GM18861 (cell line): ENCODE measurements at regions not wholly inside any gene's neighbourhood (a gene's known extent, or its start where the extent isn't known, plus 50 kb on each side); places are given as distances from the start of the nearest gene placed in this dataset.

Experiments
- ATAC-seq: cut with Tn5 transposase; IDR thresholded peaks from one replicate; pipeline ENCODE4 v1.9.1; 2021; ENCODE audit not compliant: unreplicated experiment

DNA sequence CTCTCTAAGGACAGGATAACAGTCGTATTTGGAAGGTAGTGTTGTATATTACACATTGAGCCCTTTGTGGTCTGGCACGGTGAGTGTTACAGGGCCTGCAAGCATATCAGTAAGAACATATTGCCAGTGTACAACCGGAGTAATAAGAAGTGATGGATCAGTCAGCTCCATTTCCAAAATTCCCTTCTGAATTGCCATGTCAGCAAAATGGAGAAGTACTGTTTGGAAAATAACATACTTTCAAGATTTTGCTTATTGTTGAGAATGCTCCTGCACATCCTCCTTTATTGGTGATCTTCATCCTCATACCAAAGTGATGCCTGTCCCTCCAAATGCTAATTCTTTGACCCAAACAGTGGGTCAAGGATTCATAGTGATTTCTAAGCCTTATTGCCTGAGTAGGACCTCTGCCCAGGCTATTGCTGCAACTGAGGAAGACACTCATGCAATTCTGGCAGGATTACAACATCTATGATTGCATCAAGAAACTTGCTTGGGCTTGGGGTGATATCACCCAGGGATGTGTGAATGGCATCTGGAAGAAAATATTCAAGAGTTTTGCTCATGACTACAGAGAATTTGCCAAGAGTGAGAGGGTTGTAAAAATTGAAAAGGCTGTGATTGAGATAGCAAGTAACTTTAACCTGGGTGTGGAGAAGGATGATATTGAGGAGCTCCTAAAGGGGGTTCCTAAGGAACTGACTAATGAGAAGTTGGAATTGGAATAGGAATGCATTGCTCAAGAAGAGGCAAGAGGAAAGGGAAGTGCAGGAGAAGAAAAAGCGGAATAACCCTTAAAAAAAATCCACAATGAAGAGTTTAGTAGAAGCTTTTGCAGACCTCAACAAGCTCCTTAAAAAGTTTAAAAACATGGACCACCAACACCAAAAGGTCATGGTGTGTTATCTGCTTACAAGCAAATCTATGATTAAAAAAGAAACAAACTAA, 452.2 kb upstream of the SORCS1 start:
- ATAC-seq = no peak

DNA sequence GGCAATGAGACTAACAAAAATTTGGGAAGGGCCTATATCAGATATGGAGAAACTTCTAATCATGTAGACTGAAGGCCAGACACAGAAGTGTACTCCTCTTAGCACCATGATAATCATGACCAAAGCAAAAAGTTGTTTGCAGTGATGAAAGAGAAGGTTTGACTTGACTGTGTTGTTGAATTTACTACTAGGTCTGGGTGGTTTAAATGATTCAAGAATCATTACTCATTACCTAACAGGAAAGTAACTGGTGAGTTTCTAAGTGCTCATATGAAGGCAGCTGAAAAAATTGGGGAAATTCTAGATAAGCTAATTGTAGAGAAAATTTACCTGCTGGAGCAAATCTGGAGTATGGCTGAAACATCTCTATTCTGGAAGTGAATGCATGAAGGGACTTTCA, 451.5 kb upstream of the SORCS1 start:
- ATAC-seq = no peak

DNA sequence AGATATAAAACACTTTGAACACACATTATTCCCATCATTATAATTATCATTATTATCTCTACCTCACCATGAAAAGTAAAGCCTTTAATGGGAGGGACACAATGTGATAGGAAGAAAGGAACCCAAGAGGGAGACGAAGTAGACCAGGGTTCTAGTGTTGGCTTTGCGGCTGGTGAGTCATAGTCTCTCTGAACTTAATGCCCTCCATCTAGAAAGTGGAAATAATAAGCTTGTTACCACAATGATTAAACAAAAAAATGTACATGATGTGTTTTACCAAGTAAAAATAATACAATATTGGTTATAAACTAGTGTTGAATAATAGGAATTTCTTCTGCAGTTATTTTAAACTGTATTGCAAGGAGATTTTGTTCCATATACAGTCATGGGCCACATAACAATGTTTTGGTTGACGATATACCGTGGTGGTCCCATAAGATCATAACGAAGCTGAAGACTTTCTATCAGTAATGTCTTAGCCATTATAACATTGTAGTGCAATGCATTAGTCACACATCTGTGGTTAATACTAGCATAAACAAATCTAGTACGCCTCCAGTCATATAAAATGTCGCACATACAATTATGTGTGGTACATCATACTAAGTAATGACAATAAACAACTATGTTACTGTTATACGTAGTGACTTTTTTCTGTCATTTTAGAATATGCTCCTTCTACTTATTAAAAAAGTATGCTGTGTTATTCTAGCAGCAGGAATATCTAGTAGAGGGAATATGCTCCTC, 450.6 kb upstream of the SORCS1 start:
- ATAC-seq = no peak

DNA sequence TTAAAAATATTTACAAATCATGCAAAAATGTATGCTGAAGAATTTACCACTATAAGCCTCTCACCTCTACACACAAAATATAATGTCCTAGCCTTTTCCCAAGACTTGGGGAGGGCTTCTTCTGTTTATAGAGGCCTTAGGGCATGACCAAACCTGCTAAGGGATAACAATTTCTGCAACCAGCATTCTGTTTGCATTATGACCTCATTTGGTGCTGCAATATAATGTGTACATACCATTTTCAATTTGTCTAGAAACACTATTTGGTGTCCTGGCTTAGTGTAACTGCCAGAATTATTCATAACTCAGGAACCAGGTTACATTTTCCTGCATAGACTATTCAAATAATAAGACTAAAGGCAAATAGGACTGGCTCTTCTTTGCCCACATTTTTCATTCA, 446.6 kb upstream of the SORCS1 start:
- no peak for ATAC-seq

DNA sequence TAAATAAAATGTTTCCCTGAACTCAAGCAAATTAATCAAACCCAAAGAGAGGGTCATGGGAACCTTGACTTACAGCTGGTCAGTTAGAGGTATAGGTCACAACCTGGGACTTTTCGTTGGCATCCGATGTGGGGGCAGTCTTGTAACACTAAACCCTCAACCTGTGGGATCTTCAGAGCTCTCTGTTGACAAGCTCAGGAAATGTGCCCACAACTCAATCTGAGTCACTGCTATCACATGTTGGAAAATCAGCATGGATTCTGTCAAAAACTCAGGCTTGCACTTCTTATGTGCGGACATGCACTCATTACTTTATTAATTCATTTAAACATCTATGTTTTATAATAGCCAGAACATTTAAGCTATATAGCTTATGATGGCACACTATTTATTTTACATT, 424.6 kb upstream of the SORCS1 start:
- ATAC-seq = no peak

DNA sequence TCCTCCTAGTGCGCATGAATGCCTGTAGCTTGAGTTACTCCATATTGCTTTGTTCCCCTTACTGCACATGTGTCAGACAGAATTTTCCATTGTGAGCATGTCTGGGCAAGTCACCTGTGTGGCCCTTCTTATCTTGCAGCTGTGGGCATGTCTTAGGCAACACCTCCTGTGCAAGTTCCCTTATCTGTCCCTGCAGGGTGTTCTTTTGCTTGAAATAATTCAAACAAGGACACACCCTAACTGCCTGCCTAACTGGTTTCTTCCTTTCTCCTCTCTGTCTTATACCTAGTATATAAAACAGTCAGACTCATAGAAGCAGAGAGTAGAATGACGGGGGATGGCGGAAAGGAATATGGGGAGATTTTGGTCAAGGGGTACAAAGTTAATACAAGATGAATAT, 421.1 kb upstream of the SORCS1 start:
- ATAC-seq = no peak

DNA sequence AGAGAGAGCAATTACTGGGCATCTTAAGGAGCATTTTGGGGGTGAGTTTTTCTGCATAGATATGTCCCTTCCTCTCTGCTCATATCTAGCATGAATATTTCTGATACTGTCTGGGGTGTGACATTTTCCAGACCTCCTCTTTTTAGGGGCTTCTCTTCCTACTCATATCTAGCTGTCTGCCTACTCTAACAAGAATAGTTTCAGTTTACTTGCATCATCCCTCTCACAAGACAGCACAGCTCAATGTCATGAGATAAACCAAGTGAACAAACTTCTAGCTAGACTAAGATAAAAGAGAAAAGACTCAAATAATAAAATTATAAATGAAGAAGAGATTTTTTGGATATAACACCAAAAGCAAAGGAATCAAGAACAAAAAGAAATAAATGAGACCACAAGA, 419.5 kb upstream of the SORCS1 start:
- ATAC-seq = no peak

DNA sequence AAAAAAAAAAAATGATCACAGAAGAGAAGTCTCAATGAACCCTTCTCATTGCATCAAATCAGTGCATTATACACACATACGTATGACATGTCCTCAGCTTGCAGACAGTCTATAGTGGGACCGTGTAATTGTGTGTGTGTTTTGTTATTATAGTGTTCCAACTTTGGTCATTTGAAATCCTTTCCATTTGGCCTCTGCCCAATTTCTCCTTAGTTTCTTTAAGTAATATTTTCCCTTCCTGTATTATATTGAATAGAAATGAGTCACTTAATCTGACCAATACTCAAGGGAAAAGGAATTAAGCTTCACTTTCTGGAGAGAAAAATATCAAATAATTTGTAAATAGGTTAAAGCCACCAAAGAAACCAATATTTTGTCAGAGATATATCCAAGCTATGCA, 415.5 kb upstream of the SORCS1 start:
- no peak for ATAC-seq

DNA sequence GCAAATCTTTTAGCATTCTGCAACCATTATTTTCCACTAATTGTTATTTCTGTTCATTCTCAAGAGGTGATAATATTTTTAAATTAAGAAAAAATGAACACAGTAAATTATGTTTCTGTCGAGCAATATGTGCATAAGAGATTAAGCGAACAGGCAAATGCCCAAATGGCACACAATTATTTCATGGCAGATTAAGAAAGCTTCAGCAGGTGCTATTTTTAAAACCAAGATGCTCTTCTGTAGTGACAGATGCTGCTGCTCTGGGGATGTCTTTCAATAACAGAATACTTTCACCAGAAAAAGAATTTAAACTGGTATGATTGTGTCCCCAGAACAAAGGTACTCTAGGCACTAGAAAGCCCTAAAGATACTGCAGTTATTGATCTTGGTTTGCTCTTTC, 412.7 kb upstream of the SORCS1 start:
- ATAC-seq = no peak

DNA sequence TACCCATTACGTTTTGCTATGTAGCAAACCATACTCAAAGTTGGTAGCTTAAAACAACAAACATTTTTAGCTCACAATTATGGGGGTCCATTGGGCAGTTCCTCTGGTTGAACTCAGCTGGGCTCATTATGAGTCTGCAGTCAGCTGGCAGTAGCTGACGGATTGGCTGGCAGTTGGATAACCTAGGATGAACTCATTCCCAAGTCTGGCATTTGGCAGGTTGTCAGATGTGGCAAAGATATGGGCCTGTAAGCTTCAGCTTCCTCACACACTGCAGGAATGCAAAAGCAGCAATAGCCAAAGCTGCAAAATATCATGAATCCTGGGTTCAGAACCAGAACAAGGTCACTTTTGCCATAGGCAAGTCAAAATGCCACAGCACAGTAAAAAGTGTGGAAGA, 412.2 kb upstream of the SORCS1 start:
- ATAC-seq = no peak

DNA sequence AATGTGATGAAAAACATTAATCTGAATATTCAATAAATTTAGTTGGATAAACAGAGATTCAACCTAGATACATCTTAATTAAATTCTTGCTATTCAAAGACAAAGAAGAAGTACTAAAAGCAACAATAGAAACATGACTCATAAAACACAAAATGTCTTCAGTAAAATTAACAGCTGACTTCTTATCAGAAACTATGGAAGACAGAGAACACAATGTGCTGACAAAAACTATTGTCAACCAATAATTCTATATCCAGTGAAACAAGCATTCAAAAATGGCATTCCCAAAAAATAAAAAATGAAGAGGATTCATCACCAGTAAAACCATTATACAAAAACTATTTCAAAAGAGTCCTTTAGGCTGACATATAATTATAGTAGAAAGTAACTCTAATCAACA, 400.5 kb upstream of the SORCS1 start:
- no peak for ATAC-seq

DNA sequence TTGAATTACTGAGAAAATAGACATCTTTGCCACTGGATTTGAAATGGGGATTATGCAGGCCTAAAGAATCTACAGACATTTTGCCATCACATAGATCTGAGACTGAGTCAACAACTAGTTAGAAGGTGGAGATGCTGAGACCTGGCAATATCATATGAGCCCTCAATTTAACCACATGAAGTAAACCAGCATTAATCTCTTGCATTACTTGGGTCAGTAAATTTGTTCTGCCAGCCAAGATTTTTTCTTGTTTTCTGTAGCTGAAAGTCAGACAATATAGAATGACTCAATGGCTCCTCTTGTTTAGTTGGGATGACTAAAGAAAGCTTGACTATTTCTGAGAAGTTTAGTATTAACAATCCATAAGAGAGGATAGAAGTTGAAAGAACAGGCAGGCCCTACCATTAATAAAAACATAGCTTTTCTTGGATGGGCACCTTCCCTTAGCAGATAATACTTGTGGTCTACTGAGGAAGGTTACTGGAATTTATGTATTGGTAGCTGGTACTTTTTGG, 396.7 kb upstream of the SORCS1 start:
- no peak for ATAC-seq

DNA sequence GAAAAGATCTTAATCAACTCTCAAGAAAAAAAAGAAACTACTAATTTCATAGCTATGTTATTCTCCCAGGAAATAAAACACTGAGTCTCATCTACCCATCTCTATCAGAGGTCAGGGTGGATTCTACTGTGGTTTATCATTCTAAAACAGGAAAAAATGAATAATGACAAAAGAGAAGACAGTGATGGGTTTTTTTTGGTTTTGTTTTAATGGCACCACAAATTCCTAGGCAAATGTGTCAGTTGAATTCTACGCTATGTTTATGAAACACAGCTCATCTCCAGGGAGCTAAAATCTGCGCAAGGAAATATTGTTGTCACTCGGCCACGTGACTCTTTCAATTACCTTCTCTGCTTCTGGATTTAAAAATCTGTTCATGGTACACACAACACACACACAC, 393.4 kb upstream of the SORCS1 start:
- no peak for ATAC-seq

DNA sequence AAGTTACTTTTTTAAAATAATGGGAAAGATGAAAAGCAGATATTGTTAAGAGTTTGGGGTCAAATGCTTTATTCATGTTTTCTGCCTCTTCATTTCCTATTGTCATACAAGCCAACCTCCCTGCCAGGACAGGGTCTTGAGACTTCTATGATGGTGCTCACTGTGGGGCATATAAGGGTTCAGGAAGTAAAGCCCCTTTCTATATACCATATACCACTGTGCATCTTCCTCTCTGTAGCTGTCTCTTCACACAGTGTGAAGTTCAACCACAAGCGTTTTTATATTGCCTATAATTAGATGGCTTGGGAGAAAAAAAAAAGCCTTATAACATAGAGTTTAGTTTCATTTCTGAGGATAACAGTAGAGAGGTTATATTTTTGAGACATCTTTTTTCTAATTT, 389.8 kb upstream of the SORCS1 start:
- ATAC-seq = no peak

DNA sequence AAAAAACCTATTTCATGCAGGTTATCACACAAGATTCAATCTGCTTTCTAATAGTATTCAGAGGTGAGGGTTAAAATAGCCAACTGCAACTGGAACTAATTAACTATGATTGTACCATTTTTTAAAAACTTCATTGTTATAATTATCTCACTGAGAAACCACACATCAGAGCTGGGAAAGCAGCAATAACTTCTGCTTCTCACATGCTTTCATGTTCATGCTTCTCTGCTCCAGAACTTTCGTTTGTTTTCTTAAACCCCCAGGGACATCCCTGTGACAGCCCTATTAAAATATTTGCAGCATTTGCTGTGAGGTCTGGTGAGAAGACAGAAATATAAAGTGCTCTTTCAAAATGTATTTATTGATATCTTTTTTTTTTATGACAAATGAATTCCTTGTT, 389.0 kb upstream of the SORCS1 start:
- no peak for ATAC-seq

DNA sequence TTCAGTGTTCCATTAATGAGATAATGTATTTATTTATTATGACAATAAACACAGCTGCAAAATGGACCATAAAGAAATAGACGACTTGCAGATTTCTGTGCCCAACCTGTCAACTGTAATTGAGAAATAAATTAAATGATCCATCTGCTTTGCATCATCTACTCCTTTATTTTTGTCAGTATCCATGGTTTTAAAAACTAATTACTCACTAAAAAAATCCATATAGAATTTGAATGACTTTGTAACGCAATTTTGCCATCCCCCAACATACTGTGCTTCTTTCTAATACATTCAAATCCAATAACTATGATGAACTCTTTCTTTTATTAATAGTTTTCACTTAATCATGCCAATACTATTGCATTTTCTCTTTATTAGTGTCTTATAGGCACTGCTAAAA, 388.5 kb upstream of the SORCS1 start:
- no peak for ATAC-seq

DNA sequence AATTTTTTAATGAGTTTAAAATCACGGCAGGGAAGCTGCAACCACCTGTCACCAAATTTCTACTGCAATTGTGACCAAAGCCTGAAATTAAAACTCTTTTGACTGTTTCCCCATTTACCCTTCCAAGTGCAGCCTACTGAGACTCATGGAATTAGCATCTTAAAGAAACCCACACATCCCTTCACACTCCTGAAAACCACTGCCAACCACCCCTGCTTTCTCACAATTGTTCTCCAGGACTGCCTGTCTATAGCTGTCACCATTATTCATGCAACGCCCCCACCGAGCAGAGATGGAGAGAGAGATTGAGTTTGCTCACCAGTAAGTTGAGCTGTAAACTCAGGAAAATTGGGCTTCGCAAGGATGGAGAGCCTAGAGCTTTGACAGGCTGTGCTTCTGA, 383.8 kb upstream of the SORCS1 start:
- no peak for ATAC-seq

DNA sequence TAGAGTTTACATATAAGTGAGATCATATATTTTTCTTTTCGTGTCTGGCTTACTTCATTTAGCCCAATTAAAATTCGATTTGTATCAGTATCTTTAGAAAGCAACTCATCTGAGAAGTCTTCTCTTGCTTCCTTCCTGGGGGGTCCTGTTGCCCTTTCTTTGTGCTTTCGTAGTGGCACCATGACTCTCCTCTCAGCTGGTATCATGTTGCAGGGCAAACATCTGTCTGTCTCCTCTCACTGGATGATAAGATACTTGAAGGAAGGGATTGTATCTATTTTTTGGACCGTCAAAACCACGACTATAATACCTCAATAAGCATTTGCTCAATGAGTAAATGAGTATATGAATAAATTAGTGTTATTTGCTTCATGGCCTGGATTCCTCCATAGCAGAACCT, 382.5 kb upstream of the SORCS1 start:
- ATAC-seq = no peak

DNA sequence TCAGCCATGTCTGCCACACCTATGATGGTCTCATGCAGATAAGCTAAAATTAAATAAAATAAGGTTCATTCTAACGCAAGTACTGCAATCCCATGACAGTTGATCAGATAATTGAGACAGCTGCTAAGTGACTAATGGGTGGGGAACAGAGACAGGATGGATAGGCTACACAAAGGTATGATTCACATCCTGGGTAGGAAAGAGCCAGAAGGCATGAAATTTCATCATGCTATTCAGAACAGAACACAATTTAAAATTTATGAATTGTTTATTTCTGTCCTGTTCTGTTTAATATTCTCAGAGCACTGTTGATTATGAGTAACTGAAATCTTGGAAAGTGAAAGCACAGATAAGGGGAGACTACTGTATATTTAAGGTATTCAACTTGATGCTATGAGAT, 381.8 kb upstream of the SORCS1 start:
- no peak for ATAC-seq

DNA sequence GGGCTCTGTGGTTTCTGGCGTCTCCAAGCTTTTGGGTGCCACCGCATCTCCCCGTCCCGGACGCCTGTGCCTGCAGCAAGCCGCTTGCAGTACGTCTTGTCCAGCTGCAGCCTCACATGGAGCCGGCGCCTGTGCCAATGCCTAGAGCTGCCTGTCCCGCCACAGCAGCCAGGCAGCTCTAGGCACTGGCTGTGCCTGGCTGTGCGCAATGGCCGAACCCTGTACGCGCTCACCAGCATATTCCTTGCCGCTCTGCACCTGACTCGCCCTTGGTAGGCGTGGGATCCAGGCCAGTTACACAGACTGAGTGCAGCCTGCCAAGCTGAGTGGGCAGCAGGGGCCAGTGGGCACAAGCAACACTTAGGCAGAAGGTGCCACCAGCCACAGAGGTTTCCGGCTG, 381.2 kb upstream of the SORCS1 start:
- ATAC-seq = no peak

DNA sequence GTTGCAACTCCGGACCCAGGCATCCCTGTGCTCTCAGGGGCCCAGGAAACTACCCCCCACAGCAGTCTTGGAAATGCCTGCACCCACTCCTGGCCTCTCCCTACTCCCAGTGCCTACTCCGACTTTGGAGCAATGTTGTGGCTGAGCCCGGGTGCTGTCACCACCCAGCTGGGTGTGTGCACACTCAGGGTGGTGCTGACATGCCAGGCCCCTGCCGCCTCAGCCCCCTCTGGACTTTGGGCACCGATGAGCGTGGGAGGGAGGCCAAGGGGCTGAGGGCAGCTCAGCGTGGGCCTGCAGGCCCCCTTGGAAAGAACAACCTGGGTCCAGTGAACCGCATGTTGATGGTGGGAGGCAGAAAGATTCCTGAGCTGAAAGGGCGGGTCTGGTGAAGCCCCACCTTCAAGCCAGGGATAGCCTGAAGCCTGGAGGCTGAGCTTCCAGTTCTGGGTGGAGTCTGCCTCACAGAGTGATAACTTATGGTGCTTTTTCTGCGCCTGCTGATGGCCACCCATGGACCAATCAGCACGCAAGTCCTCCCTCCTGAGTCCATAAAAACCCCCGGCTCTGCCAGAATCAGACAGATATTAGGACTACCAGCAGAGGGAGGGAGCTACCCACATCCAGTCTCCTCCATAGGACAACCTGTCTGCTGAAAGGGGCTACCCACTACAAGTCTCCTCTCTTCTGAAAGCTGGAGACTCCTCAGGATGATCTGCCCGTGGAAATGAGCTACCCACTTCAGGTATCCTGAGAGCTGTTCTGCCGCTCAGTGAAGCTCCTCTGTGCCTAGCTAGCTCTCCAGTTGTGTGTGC, 380.4 kb upstream of the SORCS1 start:
- no peak for ATAC-seq
